ENCODE measurements at regions not wholly inside any gene's neighbourhood (a gene's known extent, or its start where the extent isn't known, plus 50 kb on each side); places are given as distances from the start of the nearest gene placed in this dataset.
A peak's percentile ranks its signal among the peaks of the same experiment; 100 is the strongest.
"Not testable (repeated sequence)": the region's sequence is repeated elsewhere in the genome, so short reads cannot be mapped to it uniquely, and the experiment has no call there.

GRCh38 chr4:26208237-26208994 lies 112.4 kb upstream of the RBPJ start:
- no peak for DNase-seq (ENCODE audit: low read depth)

GRCh38 chr4:26209378-26209777 lies 111.4 kb upstream of the RBPJ start:
- DNase-seq (ENCODE audit: low read depth): not testable (repeated sequence)

DNA sequence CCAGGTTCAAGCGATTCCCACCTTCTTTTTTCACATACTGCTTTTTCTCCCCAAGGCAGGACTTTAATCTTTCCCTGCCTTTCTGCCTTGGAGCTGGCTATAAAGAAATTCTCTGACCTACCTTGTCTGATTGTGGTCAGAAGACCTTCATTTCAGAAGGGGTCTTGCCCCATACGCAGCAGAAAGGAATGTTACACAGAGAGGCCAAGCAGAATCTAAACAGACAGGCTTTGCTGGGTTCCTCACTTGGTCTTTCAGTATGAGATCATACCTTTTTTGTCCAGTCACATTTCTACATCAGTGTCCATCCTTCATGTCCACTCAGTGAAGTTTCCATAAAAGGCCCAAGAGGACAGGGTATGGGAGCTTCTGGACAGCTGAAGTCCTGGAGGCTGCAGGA lies 108.3 kb upstream of the RBPJ start:
- DNase-seq (ENCODE audit: low read depth): no peak

- DNase-seq (ENCODE audit: low read depth): no peak
These were observed 107.5 kb upstream of the RBPJ start for GRCh38 chr4:26213317-26213716.

DNA sequence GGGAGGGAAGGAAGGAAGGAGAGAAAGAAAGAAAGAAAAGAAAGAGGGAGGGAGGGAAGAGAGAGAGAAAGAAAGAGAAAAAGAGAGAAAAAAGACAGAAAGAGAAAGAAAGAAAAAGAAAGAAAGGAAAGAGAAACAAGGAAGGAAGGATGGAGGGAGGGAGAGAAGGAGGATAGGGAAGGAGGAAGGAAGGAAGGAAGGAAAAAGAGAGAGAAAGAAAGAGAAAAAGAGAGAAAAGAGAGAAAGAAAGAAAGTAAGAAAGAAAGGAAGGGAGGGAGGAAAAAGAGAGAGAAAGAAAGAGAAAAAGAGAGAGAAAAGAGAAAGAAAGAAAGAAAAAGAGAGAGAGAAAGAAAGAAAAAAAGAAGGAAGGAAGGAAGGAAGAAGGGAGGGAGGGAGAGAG lies 105.8 kb upstream of the RBPJ start:
- DNase-seq (ENCODE audit: low read depth): no peak

DNA sequence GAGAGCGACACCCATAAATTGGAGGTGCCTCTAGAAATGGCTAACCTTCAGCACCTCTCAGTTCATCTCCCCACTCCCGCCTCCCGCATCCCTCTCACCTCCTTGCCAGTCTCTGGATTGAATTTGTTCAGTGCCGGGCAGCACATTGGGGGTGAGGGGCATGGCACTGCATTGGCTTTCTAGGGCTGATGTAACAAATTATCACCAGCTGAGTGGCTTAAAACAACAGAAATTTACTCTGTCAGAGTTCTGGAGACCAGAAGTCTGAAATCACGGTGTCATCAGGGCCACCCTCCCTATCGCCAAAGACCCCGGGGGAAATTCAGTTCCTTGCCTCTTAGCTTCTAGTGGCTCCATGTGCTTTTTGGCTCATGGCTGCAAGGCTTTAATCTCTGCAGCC lies 105.1 kb upstream of the RBPJ start:
- no peak for DNase-seq (ENCODE audit: low read depth)

- DNase-seq (ENCODE audit: low read depth): no peak
These were observed 103.3 kb upstream of the RBPJ start for GRCh38 chr4:26217481-26217880.

DNA sequence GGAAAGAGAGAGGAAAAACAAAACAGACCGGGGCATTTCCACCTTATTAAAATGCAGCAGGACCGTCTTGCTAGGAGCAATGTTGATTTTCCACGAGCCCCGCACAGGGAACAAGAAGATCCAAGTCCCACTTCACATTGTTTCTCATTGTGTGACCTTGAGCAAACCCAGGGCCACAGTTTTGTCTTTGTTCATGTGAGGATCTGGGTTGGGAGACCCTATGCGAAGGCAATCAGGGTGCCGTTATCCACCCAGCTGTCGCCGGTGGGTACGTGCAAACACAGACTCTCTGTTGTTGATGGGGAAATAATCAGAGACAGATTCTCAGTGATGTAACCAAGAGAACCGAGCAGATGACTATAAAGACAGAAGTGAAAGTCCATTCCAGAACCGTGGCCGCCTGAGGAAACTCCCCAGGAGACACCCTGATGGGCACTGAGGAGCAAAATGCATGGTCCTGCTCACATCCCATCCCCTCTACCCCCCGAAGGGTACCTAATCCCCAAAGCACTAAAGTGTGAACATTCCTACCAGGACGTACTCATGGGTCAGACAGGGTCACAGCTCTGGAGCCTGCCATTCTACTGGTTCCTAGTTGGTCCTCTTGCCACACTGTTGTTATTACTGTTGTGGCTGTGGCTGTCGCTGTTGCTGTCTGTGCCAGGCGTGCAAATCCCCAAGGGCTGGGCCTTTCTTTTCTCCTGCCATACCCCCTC lies 102.7 kb upstream of the RBPJ start:
- DNase-seq (ENCODE audit: low read depth): no peak

DNA sequence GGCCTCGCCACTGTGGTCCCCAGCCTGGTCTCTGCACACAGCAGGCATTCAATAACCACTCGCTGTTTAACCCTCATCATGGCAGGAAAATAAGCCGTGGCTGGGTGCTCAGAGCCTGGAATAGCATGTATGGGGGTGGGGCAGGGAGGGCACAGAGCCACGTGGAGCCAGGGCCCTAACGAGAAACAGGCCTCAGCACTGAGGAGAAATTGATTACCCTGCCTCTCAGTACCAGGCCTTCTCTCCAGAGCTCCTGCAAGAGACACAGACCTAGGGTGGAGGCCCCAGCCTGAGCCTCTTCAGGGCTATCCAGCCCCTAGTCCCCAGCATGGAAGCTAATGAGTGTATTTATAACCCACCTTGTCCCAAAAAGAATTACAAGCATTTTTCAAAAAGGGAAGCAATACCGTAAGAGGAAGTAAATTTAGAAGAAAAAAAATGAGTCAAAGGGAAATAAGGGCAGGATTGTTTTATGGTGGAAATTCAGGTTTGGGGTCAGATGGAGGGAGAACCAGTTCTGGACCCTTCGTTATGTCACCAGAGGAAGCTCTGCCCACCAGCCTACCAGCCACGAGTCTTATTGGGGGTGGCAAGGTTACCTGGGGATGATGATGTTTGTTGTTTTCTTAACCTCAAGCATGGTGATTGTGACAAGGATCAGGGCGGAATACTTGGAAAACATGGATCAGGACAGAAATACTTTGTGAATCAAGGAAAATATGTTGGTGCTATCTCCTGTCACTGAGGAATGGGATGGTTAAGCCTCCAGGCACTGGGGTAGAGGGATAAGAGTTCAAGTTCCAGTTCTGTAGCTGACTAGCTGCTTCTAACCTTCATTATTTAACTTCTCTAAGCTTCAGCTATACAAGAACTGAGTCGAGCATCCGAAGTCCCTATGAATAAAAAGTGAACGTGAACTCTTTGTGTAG lies 101.9 kb upstream of the RBPJ start:
- DNase-seq (ENCODE audit: low read depth): no peak

- peak; percentile 55 for DNase-seq (ENCODE audit: low read depth)
These were observed 100.1 kb upstream of the RBPJ start for GRCh38 chr4:26220696-26221095.

DNA sequence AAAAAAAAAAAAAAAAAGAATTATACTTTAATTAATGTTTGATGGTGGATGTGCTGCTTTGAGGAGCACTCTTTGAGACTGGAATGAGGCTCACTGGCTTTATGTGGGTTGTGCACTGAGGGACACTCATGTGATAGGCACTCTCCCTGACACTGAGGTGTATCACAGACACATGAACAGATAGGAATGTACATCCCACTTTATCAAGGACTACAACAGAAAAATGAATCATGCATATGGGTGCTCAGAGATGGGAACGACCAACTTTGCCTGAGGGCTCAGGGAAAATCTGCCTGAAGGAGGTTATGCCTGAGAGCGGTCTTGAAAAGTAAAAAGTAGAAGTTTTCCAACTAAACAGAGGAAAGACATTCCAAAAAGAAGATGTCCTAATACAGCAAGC lies 97.7 kb upstream of the RBPJ start:
- DNase-seq (ENCODE audit: low read depth): peak; percentile 48

GRCh38 chr4:26226629-26227376 lies 94.0 kb upstream of the RBPJ start:
- no peak for DNase-seq (ENCODE audit: low read depth)

GRCh38 chr4:26227601-26228229 lies 93.1 kb upstream of the RBPJ start:
- DNase-seq (ENCODE audit: low read depth): no peak

DNA sequence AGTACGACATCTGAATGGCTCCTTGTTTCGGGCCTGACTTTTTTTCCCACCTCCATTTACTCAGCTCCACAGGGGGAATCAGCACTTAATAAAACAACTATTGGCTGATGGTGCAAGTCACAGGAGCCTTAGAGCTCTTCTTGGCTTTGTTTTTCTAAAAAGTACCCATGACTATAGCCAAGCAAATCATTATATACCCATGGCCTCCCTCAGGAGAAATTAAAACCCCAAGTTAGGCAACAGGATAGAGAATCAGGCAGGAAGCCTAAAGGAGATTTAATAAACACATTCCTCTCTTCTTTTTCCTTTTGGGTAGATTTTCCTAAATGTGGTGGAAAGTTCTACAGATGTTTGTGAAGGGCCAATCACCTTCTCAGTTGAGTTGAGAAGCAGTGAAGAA lies 91.9 kb upstream of the RBPJ start:
- DNase-seq (ENCODE audit: low read depth): no peak

GRCh38 chr4:26229974-26230373 lies 90.8 kb upstream of the RBPJ start:
- no peak for DNase-seq (ENCODE audit: low read depth)

GRCh38 chr4:26233350-26233749 lies 87.5 kb upstream of the RBPJ start:
- DNase-seq (ENCODE audit: low read depth): no peak

- no peak for DNase-seq (ENCODE audit: low read depth)
These were observed 85.3 kb upstream of the RBPJ start for GRCh38 chr4:26235500-26235899.

GRCh38 chr4:26237916-26238315 lies 82.9 kb upstream of the RBPJ start:
- DNase-seq (ENCODE audit: low read depth): no peak

- DNase-seq (ENCODE audit: low read depth): no peak
These were observed 82.4 kb upstream of the RBPJ start for GRCh38 chr4:26238426-26238777.

DNA sequence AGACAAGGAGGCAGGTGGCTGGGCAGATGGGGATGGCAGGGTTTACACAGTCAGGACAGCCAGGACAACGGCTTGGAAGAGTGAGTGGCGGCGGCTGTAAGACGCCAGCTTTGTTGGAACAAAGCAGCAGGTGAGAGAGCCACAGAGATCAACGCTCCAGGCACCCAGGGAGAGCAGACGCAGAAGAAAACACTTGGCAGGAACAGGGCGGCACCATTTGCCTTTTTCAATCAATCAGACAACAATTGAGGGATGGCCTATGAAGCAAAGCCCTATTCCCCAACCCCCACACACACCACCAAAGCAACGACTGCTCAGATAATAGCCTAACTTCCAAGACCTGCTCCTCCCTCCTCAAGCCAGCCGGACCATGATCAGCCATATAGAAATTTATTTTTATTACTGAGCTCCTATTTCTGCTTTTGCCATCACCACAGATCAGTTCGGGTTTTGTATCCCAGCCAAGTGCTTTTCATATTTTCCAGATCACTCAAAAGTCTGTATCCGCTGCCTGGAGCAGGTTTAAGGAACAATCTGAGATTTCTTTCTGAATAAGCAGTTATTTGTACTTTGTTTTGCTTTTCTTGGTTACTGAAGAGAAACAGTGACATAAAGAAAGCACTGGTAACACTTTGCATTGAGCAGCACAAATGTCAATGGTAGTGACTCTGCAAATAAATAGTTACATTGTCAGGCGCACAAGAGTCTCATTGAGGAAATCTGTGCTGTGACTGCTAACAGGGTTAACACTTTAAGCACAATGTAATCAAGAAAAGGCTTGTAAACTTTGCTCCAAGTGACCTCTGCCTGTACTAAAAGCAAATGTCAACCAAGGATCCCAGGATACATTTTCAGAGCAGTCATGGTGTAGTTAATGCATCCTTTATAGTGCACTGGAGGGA lies 81.8 kb upstream of the RBPJ start:
- DNase-seq (ENCODE audit: low read depth): peak; percentile 59

Measured in non-pigmented ciliary epithelial cell (primary cell).